ENCODE measurements at regions not wholly inside any gene's neighbourhood (a gene's known extent, or its start where the extent isn't known, plus 50 kb on each side); places are given as distances from the start of the nearest gene placed in this dataset.

DNA sequence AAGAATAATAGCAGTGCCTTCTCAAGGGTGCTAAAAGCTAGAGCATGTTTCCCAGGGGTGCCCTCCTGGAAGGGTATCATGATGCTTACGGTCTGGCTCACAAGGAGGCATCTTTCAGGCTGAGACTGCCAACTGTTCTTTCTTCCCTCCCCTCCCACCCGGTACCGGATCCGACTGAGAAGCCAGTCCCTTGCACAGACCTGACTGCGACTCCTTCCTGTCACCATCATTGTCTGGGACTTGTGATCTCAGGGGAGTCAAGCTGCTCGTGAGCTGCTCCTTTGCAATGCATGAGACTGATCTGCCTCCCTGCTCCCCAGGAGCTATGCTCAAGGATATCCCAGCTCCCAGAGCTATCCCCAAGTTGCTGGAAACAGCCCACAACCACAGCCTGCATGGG lies 170.8 kb downstream of the GADD45G start:
- TF ChIP-seq, protein P1, sequence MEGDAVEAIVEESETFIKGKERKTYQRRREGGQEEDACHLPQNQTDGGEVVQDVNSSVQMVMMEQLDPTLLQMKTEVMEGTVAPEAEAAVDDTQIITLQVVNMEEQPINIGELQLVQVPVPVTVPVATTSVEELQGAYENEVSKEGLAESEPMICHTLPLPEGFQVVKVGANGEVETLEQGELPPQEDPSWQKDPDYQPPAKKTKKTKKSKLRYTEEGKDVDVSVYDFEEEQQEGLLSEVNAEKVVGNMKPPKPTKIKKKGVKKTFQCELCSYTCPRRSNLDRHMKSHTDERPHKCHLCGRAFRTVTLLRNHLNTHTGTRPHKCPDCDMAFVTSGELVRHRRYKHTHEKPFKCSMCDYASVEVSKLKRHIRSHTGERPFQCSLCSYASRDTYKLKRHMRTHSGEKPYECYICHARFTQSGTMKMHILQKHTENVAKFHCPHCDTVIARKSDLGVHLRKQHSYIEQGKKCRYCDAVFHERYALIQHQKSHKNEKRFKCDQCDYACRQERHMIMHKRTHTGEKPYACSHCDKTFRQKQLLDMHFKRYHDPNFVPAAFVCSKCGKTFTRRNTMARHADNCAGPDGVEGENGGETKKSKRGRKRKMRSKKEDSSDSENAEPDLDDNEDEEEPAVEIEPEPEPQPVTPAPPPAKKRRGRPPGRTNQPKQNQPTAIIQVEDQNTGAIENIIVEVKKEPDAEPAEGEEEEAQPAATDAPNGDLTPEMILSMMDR (IDR thresholded peaks at IDR 0.05): no peak
- TF ChIP-seq POLR2A (IDR thresholded peaks at IDR 0.05): no peak
